Endothelial cell of umbilical vein (primary cell): ENCODE measurements at regions not wholly inside any gene's neighbourhood (a gene's known extent, or its start where the extent isn't known, plus 50 kb on each side); places are given as distances from the start of the nearest gene placed in this dataset.

Source experiments
- BruUV-seq: library from RNA; stranded (reverse); fragments of 400-500 nt; replicated peaks from 2 replicates; lab custom pipeline; 2021; lab: Mats Ljungman, UMichigan
- CTCF ChIA-PET: fragments of 300-600, 350-600 bp; sonication (Branson Sonifier 250); formaldehyde crosslinking; loops from one replicate; lab custom pipeline; 2021; ENCODE audit warnings: antibody characterized with exemption, inconsistent platforms; lab: Charles Lee
- POLR2A ChIA-PET: fragments of 300-600, 350-600 bp; sonication (Branson Sonifier 250); formaldehyde crosslinking; loops from one replicate; lab custom pipeline; 2021; ENCODE audit warnings: antibody characterized with exemption, inconsistent platforms; lab: Charles Lee
- DNase-seq: peaks from one replicate; pipeline ENCODE4 v3.0.0-alpha.2; 2011; ENCODE audit warnings: low read depth, low spot score
- FAIRE-seq: peaks from 2 replicates; lab custom pipeline; 2011; peaks lifted over from hg19 to GRCh38; lab: Jason Lieb, UNC
- H2AFZ ChIP-seq: 2 replicates; pipeline ENCODE4 v1.6.0; 2012; ENCODE audit warnings: low read depth, low read length, control low read depth, inconsistent platforms
- H3K27ac ChIP-seq: 2 replicates; pipeline ENCODE4 v1.5.1; 2011; ENCODE audit warnings: low read depth, mild to moderate bottlenecking, control low read depth, low read length, moderate library complexity; ENCODE audit not compliant: insufficient read depth
- H3K27me3 ChIP-seq, 2 experiments: 2 replicates each; pipeline versions ENCODE4 v1.6.0 to v1.6.1; 2011; ENCODE audit warnings: low read length in 2 of 2, mixed read lengths in 1 of 2; ENCODE audit not compliant: control insufficient read depth in 2 of 2, insufficient read depth in 2 of 2
- H3K36me3 ChIP-seq, 2 experiments: 2 replicates in 1 of 2; 3 replicates in 1 of 2; pipeline ENCODE4 v1.5.1; 2011; ENCODE audit warnings: low read length in 2 of 2, mild to moderate bottlenecking in 1 of 2, moderate library complexity in 1 of 2; ENCODE audit not compliant: control insufficient read depth in 2 of 2, insufficient read depth in 2 of 2; ENCODE audit errors: extremely low read depth in 1 of 2
- H3K4me1 ChIP-seq: 3 replicates; pipeline ENCODE4 v1.5.1; 2011; ENCODE audit warnings: mild to moderate bottlenecking, low read length; ENCODE audit not compliant: control insufficient read depth, insufficient read depth; ENCODE audit errors: extremely low read depth
- H3K4me2 ChIP-seq: 2 replicates; pipeline ENCODE4 v1.6.1; 2011; ENCODE audit warnings: low read length, control low read depth, mixed read lengths; ENCODE audit not compliant: insufficient read depth
- H3K4me3 ChIP-seq, 3 experiments: fragments of 200-600 bp in 1 of 3; sonication (generic), shearing (Covaris generic) in 1 of 3; replicated peaks in 1 of 3; 2 replicates each; pipeline ENCODE4 v1.5.1; 2011 to 2016; ENCODE audit warnings: control low read depth in 3 of 3, low read length in 3 of 3, mild to moderate bottlenecking in 2 of 3, inconsistent platforms in 1 of 3, low read depth in 1 of 3, moderate library complexity in 1 of 3; ENCODE audit not compliant: insufficient read depth in 1 of 3
- H3K79me2 ChIP-seq: 2 replicates; pipeline ENCODE4 v1.6.0; 2012; ENCODE audit warnings: low read length, inconsistent platforms; ENCODE audit not compliant: control insufficient read depth, insufficient read depth
- H3K9ac ChIP-seq: replicated peaks from 2 replicates; pipeline ENCODE3; 2011; ENCODE audit warnings: low read length, control low read depth; ENCODE audit not compliant: insufficient read depth; ENCODE audit errors: extremely low read depth
- H3K9me1 ChIP-seq: replicated peaks from 3 replicates; pipeline ENCODE4 v1.6.0; 2011; ENCODE audit warnings: mild to moderate bottlenecking, low read length; ENCODE audit not compliant: control insufficient read depth, insufficient read depth; ENCODE audit errors: extremely low read depth
- H3K9me3 ChIP-seq: replicated peaks from 2 replicates; pipeline ENCODE4 v1.5.1; 2012; ENCODE audit warnings: low read length, inconsistent platforms; ENCODE audit not compliant: control insufficient read depth, insufficient read depth
- H4K20me1 ChIP-seq: replicated peaks from 2 replicates; pipeline ENCODE3; 2011; ENCODE audit warnings: mild to moderate bottlenecking, low read length; ENCODE audit not compliant: control insufficient read depth, insufficient read depth; ENCODE audit errors: extremely low read depth
- EZH2 ChIP-seq: IDR thresholded peaks from 2 replicates; pipeline ENCODE4 v1.6.1; 2012; ENCODE audit warnings: borderline replicate concordance, low read depth, mild to moderate bottlenecking, moderate library complexity, low read length, inconsistent platforms; ENCODE audit not compliant: severe bottlenecking
- FOS ChIP-seq: IDR thresholded peaks from 2 replicates; pipeline ENCODE4 v1.6.1; 2011; ENCODE audit warnings: mild to moderate bottlenecking, low read length, moderate library complexity, borderline replicate concordance; ENCODE audit not compliant: insufficient read depth
- GATA2 ChIP-seq: IDR thresholded peaks from 2 replicates; pipeline ENCODE4 v1.7.0; 2011; ENCODE audit warnings: low read depth, mild to moderate bottlenecking, moderate library complexity, mixed read lengths, low read length; ENCODE audit not compliant: insufficient read length, insufficient read depth
- JUN ChIP-seq: IDR thresholded peaks from 2 replicates; pipeline ENCODE4 v1.6.1; 2011; ENCODE audit warnings: borderline replicate concordance, low read depth; ENCODE audit not compliant: insufficient read length, insufficient read depth
- MYC ChIP-seq: IDR thresholded peaks from one replicate; pipeline ENCODE4 v1.6.1; 2011; ENCODE audit warnings: mild to moderate bottlenecking, low read depth, low read length
- POLR2A ChIP-seq: IDR thresholded peaks from 2 replicates; pipeline ENCODE4 v1.6.1; 2012; ENCODE audit warnings: low read depth, mild to moderate bottlenecking, control low read depth, low read length
- POLR2AphosphoS5 ChIP-seq: IDR thresholded peaks from 2 replicates; pipeline ENCODE4 v1.6.1; 2012; ENCODE audit warnings: low read depth, mild to moderate bottlenecking, control low read depth, low read length, moderate library complexity; ENCODE audit not compliant: insufficient read depth
- dilution Hi-C: fragments of 300-500 bp; cut with MboI; formaldehyde crosslinking; loops from one replicate; pipeline ENCODE4 v1.15.0; 2019; ENCODE audit warnings: low sequenced_read_pairs; ENCODE audit not compliant: extremely low pct_ligation_motif_present
- intact Hi-C: fragments of 100-400 bp; cut with micrococcal nuclease; formaldehyde crosslinking; loops from one replicate; pipeline ENCODE4 v1.10.0; 2022
- TF ChIP-seq, protein P1 (sequence below): IDR thresholded peaks from 2 replicates; pipeline ENCODE4 v1.6.1; 2011; ENCODE audit not compliant: insufficient read depth, insufficient read length
- TF ChIP-seq, protein P2 (sequence below), 2 donors: IDR thresholded peaks; 1 replicate in 1 of 2; 2 replicates in 1 of 2; pipeline ENCODE4 v1.5.1; 2011; ENCODE audit warnings: low read length in 2 of 2, mild to moderate bottlenecking in 2 of 2, moderate library complexity in 2 of 2, control low read depth in 1 of 2, inconsistent platforms in 1 of 2, low read depth in 1 of 2; ENCODE audit not compliant: insufficient read depth in 1 of 2; ENCODE audit errors: extremely low read depth in 1 of 2

DNA sequence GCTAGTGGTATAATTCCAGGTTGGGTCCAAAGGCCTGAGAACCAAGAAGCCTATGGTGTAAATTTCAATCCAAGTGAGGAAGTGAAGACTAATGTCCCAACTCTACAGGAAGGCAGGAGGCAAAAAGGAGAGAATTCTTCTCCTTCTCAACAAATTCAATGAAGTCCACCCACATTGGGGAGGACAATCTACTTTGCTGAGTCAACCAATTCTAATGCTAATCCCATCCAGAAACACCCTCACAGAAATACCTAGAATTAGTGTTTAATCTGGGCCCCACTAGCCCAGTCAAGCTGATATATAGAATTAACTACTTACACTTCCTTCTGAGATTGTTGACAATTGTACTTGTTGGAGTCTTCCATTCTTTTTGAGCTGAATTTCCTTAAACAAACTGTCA, 413.2 kb upstream of the PHF14 start:
- POLR2A ChIA-PET: no interaction called here

DNA sequence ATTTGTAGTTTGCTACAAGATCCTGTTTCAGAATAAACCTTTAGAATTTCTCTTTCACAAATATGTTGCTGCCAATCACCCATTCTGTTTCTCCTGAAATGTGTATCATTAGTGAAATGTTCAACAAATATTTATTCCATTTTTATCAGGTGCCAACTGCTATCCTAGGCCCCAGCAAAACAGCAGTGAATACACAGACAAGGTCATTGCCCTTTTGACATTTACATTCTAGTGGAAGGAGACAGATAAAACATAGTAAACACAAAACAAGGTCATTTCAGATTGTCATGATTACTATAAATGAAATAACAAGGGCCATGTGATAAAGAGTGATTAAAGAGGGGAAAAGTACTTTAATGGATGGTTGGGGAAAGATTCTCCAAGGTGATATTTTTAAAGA, 404.8 kb upstream of the PHF14 start:
- Histone ChIP-seq H3K36me3 (no peaks in the 10 kb centered on the region), H3K27me3 (no peaks in the 10 kb centered on the region), H4K20me1 (no peaks in the 10 kb centered on the region), H3K9me3 (no peaks in the 10 kb centered on the region), H3K79me2 (no peaks in the 10 kb centered on the region), H3K27ac (no peak overlapping the region), H3K4me2 (no peak overlapping the region), H3K9me1 (no peaks in the 10 kb centered on the region), H2AFZ (no peak overlapping the region), H3K9ac (no peak overlapping the region), H3K4me3 (no peak overlapping the region), H3K4me1 (no peaks in the 10 kb centered on the region)
- TF ChIP-seq POLR2A (no peak), JUN (no peak), EZH2 (no peak), MYC (no peak), POLR2AphosphoS5 (no peak), FOS (no peak), GATA2 (no peak)
- TF ChIP-seq, protein P1, sequence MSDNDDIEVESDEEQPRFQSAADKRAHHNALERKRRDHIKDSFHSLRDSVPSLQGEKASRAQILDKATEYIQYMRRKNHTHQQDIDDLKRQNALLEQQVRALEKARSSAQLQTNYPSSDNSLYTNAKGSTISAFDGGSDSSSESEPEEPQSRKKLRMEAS: no peak
- TF ChIP-seq, protein P2, sequence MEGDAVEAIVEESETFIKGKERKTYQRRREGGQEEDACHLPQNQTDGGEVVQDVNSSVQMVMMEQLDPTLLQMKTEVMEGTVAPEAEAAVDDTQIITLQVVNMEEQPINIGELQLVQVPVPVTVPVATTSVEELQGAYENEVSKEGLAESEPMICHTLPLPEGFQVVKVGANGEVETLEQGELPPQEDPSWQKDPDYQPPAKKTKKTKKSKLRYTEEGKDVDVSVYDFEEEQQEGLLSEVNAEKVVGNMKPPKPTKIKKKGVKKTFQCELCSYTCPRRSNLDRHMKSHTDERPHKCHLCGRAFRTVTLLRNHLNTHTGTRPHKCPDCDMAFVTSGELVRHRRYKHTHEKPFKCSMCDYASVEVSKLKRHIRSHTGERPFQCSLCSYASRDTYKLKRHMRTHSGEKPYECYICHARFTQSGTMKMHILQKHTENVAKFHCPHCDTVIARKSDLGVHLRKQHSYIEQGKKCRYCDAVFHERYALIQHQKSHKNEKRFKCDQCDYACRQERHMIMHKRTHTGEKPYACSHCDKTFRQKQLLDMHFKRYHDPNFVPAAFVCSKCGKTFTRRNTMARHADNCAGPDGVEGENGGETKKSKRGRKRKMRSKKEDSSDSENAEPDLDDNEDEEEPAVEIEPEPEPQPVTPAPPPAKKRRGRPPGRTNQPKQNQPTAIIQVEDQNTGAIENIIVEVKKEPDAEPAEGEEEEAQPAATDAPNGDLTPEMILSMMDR (IDR thresholded peaks at IDR 0.05; ENCODE audit: extremely low read depth in 1 of 2, insufficient read depth in 1 of 2, low read depth in 1 of 2, low read length in 2 of 2): no peak
- intact Hi-C loops: no loop called here
- ChIA-PET POLR2A (no interaction called here), CTCF (no interaction called here)
- FAIRE-seq (no peak), DNase-seq (no peak)
- dilution Hi-C loops: no loop called here
- BruUV-seq: no TSS peak

More for the DNA sequence above, 413.2 kb upstream of the PHF14 start:
- TF ChIP-seq JUN: no peak
- TF ChIP-seq POLR2A: no peak
- TF ChIP-seq, protein P2 (IDR thresholded peaks at IDR 0.05; ENCODE audit: extremely low read depth in 1 of 2, insufficient read depth in 1 of 2, low read depth in 1 of 2, low read length in 2 of 2): no peak
- no peak for TF ChIP-seq GATA2
- TF ChIP-seq MYC: no peak
- TF ChIP-seq FOS: no peak
- TF ChIP-seq POLR2AphosphoS5: no peak
- Histone ChIP-seq H3K9me1 (no peaks in the 10 kb centered on the region), H3K9ac (no peak overlapping the region), H2AFZ (no peak overlapping the region), H3K79me2 (no peaks in the 10 kb centered on the region), H3K36me3 (no peaks in the 10 kb centered on the region), H3K27me3 (no peaks in the 10 kb centered on the region), H3K4me2 (no peak overlapping the region), H3K4me1 (no peaks in the 10 kb centered on the region), H4K20me1 (no peaks in the 10 kb centered on the region), H3K27ac (no peak overlapping the region), H3K9me3 (no peaks in the 10 kb centered on the region), H3K4me3 (no peak overlapping the region)
- dilution Hi-C loops (no loop called here), intact Hi-C loops (no loop called here)
- FAIRE-seq: no peak
- CTCF ChIA-PET: no interaction called here
- no peak for DNase-seq
- no TSS peak for BruUV-seq
